AG20443 (cell line): ENCODE measurements at regions not wholly inside any gene's neighbourhood (a gene's known extent, or its start where the extent isn't known, plus 50 kb on each side); places are given as distances from the start of the nearest gene placed in this dataset.
"Not testable (repeated sequence)": the region's sequence is repeated elsewhere in the genome, so short reads cannot be mapped to it uniquely, and the experiment has no call there.

Experiments
- DNase-seq: peaks from one replicate; pipeline ENCODE4 v3.0.0; 2012; ENCODE audit warnings: low spot score, mixed read lengths

- DNase-seq = no peak
Measured at GRCh38 chr5:128799945-128800344, 165.3 kb upstream of the SLC27A6 start.

- DNase-seq = no peak
Measured at GRCh38 chr5:128800377-128800776, 164.9 kb upstream of the SLC27A6 start.

- DNase-seq = no peak
Measured at GRCh38 chr5:128813317-128814070, 151.8 kb upstream of the SLC27A6 start.

- no peak for DNase-seq
Measured at GRCh38 chr5:128815201-128815600, 150.1 kb upstream of the SLC27A6 start.

- DNase-seq = no peak
Measured at GRCh38 chr5:128825826-128826225, 139.5 kb upstream of the SLC27A6 start.

GRCh38 chr5:128826275-128826674, 139.0 kb upstream of the SLC27A6 start:
- DNase-seq = no peak

GRCh38 chr5:128836571-128836970, 128.7 kb upstream of the SLC27A6 start:
- DNase-seq = no peak

- DNase-seq = no peak
Measured at GRCh38 chr5:128838623-128839022, 126.7 kb upstream of the SLC27A6 start.

GRCh38 chr5:128842241-128842640, 123.0 kb upstream of the SLC27A6 start:
- DNase-seq = no peak

GRCh38 chr5:128844354-128844923, 120.8 kb upstream of the SLC27A6 start:
- DNase-seq = no peak

GRCh38 chr5:128850049-128850448, 115.2 kb upstream of the SLC27A6 start:
- no peak for DNase-seq

- no peak for DNase-seq
Measured at GRCh38 chr5:128854931-128855330, 110.4 kb upstream of the SLC27A6 start.

GRCh38 chr5:128857076-128857677, 108.1 kb upstream of the SLC27A6 start:
- no peak for DNase-seq

- no peak for DNase-seq
Measured at GRCh38 chr5:128858995-128859394, 106.3 kb upstream of the SLC27A6 start.

- DNase-seq = not testable (repeated sequence)
Measured at GRCh38 chr5:128861155-128861554, 104.1 kb upstream of the SLC27A6 start.

- DNase-seq = no peak
Measured at GRCh38 chr5:128869970-128870369, 95.3 kb upstream of the SLC27A6 start.

- no peak for DNase-seq
Measured at GRCh38 chr5:128870373-128870772, 94.9 kb upstream of the SLC27A6 start.

- DNase-seq = no peak
Measured at GRCh38 chr5:128870923-128871322, 94.4 kb upstream of the SLC27A6 start.

- no peak for DNase-seq
Measured at GRCh38 chr5:128876569-128877382, 88.5 kb upstream of the SLC27A6 start.

- DNase-seq = no peak
Measured at GRCh38 chr5:128877476-128877875, 87.8 kb upstream of the SLC27A6 start.

- DNase-seq = no peak
Measured at GRCh38 chr5:128881502-128882018, 83.7 kb upstream of the SLC27A6 start.

GRCh38 chr5:128885649-128886255, 79.5 kb upstream of the SLC27A6 start:
- no peak for DNase-seq
